Activated naive CD8-positive, alpha-beta T cell treated with anti-CD3 and anti-CD28 coated beads, Interleukin-2, amount 10 ng/mL, durations not matched to agents 7 days and 5 days (primary cell): ENCODE measurements at regions not wholly inside any gene's neighbourhood (a gene's known extent, or its start where the extent isn't known, plus 50 kb on each side); places are given as distances from the start of the nearest gene placed in this dataset.

Source experiments
- ATAC-seq: fragments of 150-1000 bp; cut with Tn5 transposase; one replicate; pipeline ENCODE4 v1.10.0; 2021; ENCODE audit warnings: low read depth, moderate library complexity
- POLR2A ChIA-PET: fragments of 350-600 bp; sonication (Branson Sonifier 250); formaldehyde crosslinking; loops from one replicate; lab custom pipeline; 2021; ENCODE audit warnings: antibody characterized with exemption; lab: Charles Lee
- DNase-seq: peaks from one replicate; pipeline ENCODE4 v3.0.0; 2021
- H3K27ac Mint-ChIP-seq: one replicate; pipeline ENCODE4 v1.8.0; 2022; ENCODE audit warnings: mild to moderate bottlenecking, mixed read lengths
- H3K27me3 Mint-ChIP-seq: one replicate; pipeline ENCODE4 v1.8.0; 2022; ENCODE audit warnings: mild to moderate bottlenecking, moderate library complexity, mixed read lengths
- H3K36me3 Mint-ChIP-seq: one replicate; pipeline ENCODE4 v1.8.0; 2021; ENCODE audit warnings: mild to moderate bottlenecking, mixed read lengths
- H3K4me1 Mint-ChIP-seq: one replicate; pipeline ENCODE4 v1.8.0; 2021; ENCODE audit warnings: mixed read lengths
- H3K4me3 Mint-ChIP-seq: one replicate; pipeline ENCODE4 v1.8.0; 2022; ENCODE audit warnings: mild to moderate bottlenecking, moderate library complexity, mixed read lengths
- H3K9me3 Mint-ChIP-seq: one replicate; pipeline ENCODE4 v1.8.0; 2021; ENCODE audit warnings: mixed read lengths

DNA sequence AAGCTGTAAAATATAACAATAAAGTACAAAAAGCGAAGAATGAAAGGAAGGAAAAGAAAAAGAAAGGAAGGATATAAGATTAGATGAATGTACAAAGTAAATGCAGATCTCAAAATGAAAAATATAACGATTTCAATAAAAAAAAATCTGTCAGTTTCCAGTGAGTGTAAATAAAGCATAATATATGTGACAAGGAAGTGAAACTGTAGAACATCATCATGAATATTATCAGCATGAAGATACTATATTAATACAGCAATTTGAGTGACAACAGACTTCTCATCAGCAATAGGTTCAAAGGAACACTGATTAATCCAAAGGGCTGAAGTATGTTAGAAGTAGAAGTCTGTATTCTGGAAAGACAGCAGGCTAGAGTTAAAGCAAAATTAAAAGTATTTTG is 659.5 kb upstream of the MBL2 start:
- Mint-ChIP-seq H3K27me3 (no peaks in the 10 kb centered on the region), H3K4me1 (no peaks in the 10 kb centered on the region), H3K27ac (no peak overlapping the region), H3K4me3 (no peak overlapping the region), H3K9me3 (peaks cover 3% of the 10 kb centered on the region), H3K36me3 (no peaks in the 10 kb centered on the region)
- no peak for ATAC-seq
- DNase-seq = no peak
- POLR2A ChIA-PET = no interaction called here

DNA sequence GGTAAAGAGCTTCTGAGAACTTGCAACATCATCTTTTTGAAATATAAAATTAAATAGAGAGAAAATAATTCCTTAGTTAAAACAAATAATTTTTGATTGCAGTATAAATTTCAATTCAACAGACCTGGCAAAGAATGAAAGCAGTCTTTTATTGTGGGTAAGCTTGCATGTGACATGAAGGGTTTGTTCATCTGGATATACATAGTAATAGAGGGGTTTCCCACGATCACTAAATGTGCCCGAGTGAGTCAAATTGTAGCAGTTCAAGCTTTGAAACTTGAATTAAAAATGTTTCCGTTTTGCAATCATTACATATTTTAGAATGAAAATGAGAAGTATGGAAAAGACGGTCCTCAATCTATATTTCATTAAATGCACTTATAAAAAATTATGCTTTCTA is 658.4 kb upstream of the MBL2 start:
- no peak overlapping the region for H3K27ac Mint-ChIP-seq
- no peak overlapping the region for H3K4me3 Mint-ChIP-seq
- no peaks in the 10 kb centered on the region for H3K4me1 Mint-ChIP-seq
- H3K27me3 Mint-ChIP-seq = no peaks in the 10 kb centered on the region
- POLR2A ChIA-PET = no interaction called here
- ATAC-seq (no peak), DNase-seq (no peak)
- peaks cover 5% of the 10 kb centered on the region for H3K9me3 Mint-ChIP-seq
- H3K36me3 Mint-ChIP-seq = no peaks in the 10 kb centered on the region

DNA sequence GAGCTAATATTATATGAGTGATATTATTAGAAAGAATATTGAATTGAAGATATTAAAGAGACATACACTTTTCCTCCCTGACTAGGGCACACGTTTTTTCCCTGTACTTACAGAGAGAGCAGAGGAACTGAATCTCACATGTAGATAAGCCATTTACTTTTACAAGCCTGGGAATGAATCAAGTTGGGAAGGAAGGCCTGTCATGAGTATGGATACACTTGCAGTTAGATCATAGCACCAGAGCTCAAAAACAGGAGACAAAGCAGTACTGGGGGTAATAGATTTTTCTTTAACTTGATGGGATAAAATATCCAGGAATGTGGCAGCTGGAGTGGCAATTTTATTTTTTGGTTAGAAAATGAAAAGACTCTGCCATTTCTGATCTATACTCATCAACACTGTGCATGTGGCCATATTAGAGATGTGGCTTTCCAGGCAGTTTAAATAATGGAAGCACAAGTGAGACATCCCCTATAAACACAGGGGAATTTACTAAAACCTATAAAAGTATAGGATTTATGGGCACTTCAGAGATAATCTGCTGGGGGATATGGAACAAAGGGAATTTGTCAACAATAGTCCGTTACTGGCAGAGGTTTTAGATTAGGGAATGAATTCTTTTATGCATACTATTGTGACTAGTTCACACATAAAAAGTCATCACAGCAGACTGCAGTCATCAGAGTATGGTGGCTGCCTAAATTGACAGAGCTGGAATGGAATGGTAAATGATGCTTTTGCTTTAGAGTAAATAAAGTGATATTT is 657.7 kb upstream of the MBL2 start:
- Mint-ChIP-seq H3K4me1 (no peaks in the 10 kb centered on the region), H3K9me3 (peaks cover 5% of the 10 kb centered on the region), H3K36me3 (no peaks in the 10 kb centered on the region), H3K27ac (no peak overlapping the region), H3K4me3 (no peak overlapping the region), H3K27me3 (no peaks in the 10 kb centered on the region)
- ATAC-seq = no peak
- POLR2A ChIA-PET = no interaction called here
- DNase-seq = no peak

DNA sequence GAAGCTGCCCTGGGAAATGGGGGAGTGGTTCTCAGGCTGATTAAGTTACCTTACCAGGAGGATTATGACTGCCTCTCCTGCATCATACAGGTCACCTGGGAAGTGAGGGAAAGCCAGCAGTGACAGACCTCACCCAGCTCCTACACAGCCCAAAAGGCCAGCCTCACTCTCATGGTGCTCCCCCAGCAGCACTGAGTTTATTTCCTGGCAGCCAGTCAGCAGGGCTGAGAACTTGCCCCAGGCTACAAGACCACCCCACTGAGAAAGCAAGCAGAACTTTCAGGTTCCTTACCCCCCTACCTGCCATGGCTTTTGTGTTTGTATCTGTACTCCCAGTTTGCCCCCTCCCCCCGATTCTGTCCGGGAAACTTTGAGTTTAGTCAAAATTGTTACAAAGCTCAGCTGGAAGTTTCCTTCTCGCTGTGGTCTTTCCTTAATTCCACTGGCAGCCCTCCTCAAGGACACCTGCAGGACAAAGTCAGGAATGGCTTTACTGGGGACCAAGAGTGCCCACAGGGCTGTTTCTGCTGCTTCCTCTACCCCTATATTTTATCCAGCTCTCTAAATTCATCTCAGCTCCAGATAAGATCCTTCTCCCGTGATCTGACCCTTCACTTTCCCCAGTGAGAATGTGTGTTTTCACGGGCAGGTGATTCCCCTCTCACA is 649.8 kb upstream of the MBL2 start:
- POLR2A ChIA-PET = no interaction called here
- Mint-ChIP-seq H3K27me3 (no peaks in the 10 kb centered on the region), H3K36me3 (no peaks in the 10 kb centered on the region), H3K9me3 (peaks cover 1% of the 10 kb centered on the region), H3K27ac (no peak overlapping the region), H3K4me3 (no peak overlapping the region), H3K4me1 (no peaks in the 10 kb centered on the region)
- DNase-seq (no peak), ATAC-seq (no peak)

DNA sequence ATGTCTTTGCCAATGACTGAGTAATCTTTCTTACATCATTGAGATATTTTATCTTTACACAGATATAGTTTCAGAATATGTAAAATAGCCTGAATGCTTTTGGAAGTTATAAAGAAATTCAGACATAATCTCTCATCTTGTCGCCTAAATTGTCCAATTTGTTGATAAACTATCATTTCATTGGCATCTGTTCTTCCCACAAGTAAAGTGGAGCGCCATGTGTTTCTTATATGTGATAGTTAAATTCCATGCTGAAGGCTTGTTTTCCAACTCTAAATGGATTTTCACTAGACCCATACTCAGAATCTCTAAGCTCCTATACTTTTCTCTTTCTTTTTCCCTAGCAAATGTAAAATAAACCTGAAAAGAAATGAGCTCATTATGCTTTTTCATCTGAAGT is 640.1 kb upstream of the MBL2 start:
- H3K27ac Mint-ChIP-seq = no peak overlapping the region
- DNase-seq (no peak), ATAC-seq (no peak)
- POLR2A ChIA-PET = no interaction called here
- H3K4me1 Mint-ChIP-seq = no peaks in the 10 kb centered on the region
- H3K36me3 Mint-ChIP-seq = no peaks in the 10 kb centered on the region
- H3K4me3 Mint-ChIP-seq = no peak overlapping the region
- no peaks in the 10 kb centered on the region for H3K9me3 Mint-ChIP-seq
- H3K27me3 Mint-ChIP-seq = no peaks in the 10 kb centered on the region

DNA sequence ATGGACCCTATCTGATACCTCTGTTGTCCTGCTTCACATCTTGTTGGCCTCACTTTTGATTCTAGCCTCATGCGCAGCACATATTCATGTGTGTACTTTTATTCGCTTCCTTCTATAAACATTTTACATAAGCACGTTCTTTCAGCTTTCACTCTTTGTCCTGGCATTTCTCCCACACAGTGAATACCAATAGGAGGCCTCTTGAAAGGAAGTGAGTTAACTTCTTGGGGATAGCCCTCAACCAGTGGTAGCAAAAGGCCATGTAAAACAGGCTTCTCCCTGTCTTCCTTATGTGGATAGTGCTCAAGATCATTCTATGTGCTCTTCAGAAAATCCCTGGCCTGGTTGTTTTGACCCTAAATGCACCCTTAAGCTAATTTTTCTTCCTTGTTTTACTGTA is 633.9 kb upstream of the MBL2 start:
- H3K9me3 Mint-ChIP-seq = peaks cover 2% of the 10 kb centered on the region
- H3K27ac Mint-ChIP-seq = no peak overlapping the region
- H3K4me3 Mint-ChIP-seq = no peak overlapping the region
- ATAC-seq (no peak), DNase-seq (no peak)
- no peaks in the 10 kb centered on the region for H3K27me3 Mint-ChIP-seq
- H3K36me3 Mint-ChIP-seq = no peaks in the 10 kb centered on the region
- H3K4me1 Mint-ChIP-seq = no peaks in the 10 kb centered on the region
- POLR2A ChIA-PET = no interaction called here

DNA sequence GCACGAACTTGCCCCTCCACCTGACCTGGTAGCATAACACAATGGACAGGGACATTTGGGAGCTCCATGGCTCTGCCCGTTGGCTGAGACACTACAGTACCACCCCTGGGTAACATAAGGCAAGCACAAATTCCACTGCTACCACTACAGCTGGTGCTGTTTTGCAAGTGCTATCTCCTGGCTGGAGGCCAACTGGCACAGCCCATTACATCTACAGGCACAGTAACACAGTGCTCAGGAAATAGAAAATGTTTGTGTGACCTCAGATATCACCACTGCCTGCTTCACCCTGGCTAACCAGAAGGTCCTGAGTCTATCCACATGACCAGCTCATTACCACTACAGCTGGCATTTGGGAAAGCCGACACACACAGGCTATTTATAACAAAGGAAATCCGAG is 631.1 kb upstream of the MBL2 start:
- DNase-seq (no peak), ATAC-seq (no peak)
- Mint-ChIP-seq H3K27me3 (no peaks in the 10 kb centered on the region), H3K27ac (no peak overlapping the region), H3K4me1 (no peaks in the 10 kb centered on the region), H3K36me3 (no peaks in the 10 kb centered on the region), H3K4me3 (no peak overlapping the region), H3K9me3 (peaks cover 2% of the 10 kb centered on the region)
- POLR2A ChIA-PET = no interaction called here

DNA sequence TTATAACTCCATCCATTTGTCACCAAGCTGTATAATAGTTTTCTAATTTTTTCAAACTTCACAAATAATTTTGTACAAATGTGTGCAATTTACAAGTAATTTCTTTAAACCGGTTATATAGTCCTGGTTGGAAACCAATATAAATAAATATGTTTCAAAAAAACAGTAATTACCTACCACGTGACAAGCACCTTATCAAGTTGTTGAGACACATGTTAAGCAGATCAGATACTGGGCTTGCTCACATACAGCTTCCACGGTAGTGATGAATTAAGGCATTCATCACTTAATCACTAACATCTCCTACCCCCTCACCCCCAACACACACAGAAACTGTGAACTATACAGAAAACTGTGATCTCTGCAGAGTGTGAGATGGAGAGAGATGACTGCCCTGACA is 630.0 kb upstream of the MBL2 start:
- Mint-ChIP-seq H3K36me3 (no peaks in the 10 kb centered on the region), H3K27ac (no peak overlapping the region), H3K4me3 (no peak overlapping the region), H3K27me3 (no peaks in the 10 kb centered on the region), H3K9me3 (peaks cover 2% of the 10 kb centered on the region), H3K4me1 (no peaks in the 10 kb centered on the region)
- POLR2A ChIA-PET = no interaction called here
- ATAC-seq (no peak), DNase-seq (no peak)

DNA sequence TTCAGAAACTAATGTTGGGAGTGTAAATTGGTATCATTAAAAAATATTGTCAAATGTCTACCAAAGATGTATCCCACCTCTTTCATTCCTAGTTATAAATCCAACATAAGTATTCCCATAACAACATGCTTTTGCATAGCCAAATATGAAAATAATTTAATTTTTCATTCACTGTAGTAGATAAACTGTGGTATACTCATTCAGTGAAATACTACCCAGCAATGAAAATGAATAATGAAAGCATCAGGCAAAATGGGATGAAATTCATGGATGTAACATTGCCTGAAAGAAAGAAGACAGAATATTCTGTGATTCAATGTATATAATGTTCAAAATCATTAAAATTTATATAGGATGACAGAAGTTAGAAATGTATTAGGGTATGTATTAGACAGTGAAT is 629.0 kb upstream of the MBL2 start:
- Mint-ChIP-seq H3K9me3 (no peaks in the 10 kb centered on the region), H3K4me1 (no peaks in the 10 kb centered on the region), H3K27ac (no peak overlapping the region), H3K27me3 (no peaks in the 10 kb centered on the region), H3K4me3 (no peak overlapping the region), H3K36me3 (no peaks in the 10 kb centered on the region)
- POLR2A ChIA-PET = no interaction called here
- ATAC-seq = no peak
- DNase-seq = no peak

DNA sequence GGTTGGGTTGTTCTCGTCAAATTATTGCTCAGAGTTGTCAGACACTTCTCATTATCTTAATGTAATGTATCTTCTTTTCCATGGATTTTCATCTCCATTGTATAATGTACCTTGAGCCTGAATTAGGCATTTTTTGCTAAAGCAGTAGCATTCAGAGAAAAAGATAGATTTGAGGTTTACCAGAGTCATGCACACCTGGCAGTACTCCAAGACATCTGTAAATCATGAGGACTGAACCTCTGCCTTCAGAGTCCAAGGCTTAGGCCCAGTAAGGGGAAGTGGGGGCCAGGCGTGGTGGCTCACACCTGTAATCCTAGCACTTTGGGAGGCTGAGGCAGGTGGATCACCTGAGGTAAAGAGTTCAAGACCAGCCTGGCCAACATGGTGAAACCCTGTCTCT is 624.3 kb upstream of the MBL2 start:
- Mint-ChIP-seq H3K27ac (no peak overlapping the region), H3K4me3 (no peak overlapping the region), H3K36me3 (no peaks in the 10 kb centered on the region), H3K9me3 (peaks cover 4% of the 10 kb centered on the region), H3K4me1 (no peaks in the 10 kb centered on the region), H3K27me3 (no peaks in the 10 kb centered on the region)
- DNase-seq = no peak
- no peak for ATAC-seq
- POLR2A ChIA-PET = no interaction called here

DNA sequence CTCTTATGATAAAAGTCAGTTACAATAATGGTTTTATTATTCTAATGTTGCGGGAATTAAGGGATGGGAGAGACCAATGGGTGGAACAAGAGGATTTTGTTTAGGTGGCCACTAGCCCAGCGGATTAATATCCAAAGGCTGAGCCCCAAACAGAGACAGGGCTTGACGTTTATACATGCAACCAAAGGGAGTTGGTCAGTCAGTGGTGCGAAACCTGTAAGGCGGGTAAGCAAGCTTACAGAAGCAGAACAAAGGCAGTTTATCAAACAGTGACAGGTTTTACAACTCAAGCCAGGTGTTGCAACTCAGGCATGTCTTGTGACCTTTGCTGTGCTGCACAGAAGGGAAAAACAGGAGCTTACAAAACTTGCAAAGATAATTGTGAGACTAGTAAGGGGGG is 622.9 kb upstream of the MBL2 start:
- peaks cover 4% of the 10 kb centered on the region for H3K9me3 Mint-ChIP-seq
- no peaks in the 10 kb centered on the region for H3K36me3 Mint-ChIP-seq
- H3K27me3 Mint-ChIP-seq = no peaks in the 10 kb centered on the region
- H3K4me1 Mint-ChIP-seq = no peaks in the 10 kb centered on the region
- H3K4me3 Mint-ChIP-seq = no peak overlapping the region
- ATAC-seq (no peak), DNase-seq (no peak)
- H3K27ac Mint-ChIP-seq = no peak overlapping the region
- POLR2A ChIA-PET = no interaction called here

DNA sequence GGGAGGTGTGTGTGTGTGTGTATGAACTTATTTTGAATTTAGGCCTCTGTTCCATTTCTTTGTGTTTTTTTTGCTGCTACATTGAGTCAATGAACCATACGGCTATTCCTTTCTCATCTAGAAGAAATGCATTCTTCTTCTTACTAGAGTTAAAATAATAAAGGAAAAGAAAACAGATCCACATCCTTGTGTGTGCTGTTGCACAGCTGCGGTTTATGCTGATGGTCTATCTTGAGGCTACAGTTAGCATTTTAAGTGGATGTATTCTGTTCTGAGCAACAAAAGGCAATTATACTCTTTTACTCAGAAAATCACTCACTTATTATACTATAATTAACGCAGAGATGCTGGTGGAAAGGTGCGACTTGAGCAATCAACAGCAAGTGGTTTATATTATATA is 615.0 kb upstream of the MBL2 start:
- H3K9me3 Mint-ChIP-seq = no peaks in the 10 kb centered on the region
- no peak overlapping the region for H3K4me3 Mint-ChIP-seq
- ATAC-seq (no peak), DNase-seq (no peak)
- no peaks in the 10 kb centered on the region for H3K27me3 Mint-ChIP-seq
- H3K27ac Mint-ChIP-seq = no peak overlapping the region
- POLR2A ChIA-PET = no interaction called here
- no peaks in the 10 kb centered on the region for H3K36me3 Mint-ChIP-seq
- H3K4me1 Mint-ChIP-seq = no peaks in the 10 kb centered on the region

DNA sequence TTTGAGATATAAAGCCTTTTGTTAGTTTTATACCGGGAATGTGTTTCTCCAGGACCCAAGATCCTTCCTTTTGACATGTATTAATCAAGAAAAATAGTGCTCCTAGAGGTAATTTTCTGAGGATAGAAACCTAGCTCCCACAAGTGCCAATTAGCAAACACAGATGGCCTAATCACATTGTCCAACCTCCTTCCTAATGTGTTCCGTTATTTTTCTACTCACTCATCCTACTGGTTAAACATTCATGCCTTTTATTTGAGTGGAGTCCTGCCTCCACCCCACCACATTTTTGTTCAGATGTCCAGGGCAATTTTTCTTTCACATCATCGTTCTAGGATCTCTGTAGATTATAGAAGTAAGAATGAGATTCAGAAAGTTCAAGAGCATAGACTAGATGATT is 610.0 kb upstream of the MBL2 start:
- no peak overlapping the region for H3K4me3 Mint-ChIP-seq
- H3K27ac Mint-ChIP-seq = no peak overlapping the region
- DNase-seq (no peak), ATAC-seq (no peak)
- H3K27me3 Mint-ChIP-seq = no peaks in the 10 kb centered on the region
- H3K36me3 Mint-ChIP-seq = no peaks in the 10 kb centered on the region
- POLR2A ChIA-PET = no interaction called here
- H3K4me1 Mint-ChIP-seq = no peaks in the 10 kb centered on the region
- no peaks in the 10 kb centered on the region for H3K9me3 Mint-ChIP-seq

DNA sequence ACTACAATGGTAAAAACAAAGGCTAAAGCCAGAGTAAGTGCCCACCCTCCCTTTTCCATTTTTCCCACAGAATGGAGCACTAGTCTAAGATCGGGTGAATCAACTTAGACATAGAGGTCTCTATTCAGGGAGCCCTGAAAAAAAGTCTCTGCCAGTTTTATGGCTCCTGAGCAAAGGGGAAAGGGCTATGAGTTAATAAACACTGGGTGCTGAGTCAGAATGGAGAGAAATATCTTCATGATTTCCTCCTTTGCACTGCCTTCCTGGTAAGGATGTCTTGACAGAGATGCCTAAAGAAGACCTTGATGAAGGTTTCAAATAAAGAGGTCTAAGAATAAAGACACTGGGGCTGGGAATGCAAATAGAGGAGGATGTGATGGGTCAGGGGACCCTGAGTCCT is 607.4 kb upstream of the MBL2 start:
- Mint-ChIP-seq H3K4me3 (no peak overlapping the region), H3K9me3 (peaks cover 2% of the 10 kb centered on the region), H3K27ac (no peak overlapping the region), H3K4me1 (no peaks in the 10 kb centered on the region), H3K27me3 (no peaks in the 10 kb centered on the region), H3K36me3 (no peaks in the 10 kb centered on the region)
- DNase-seq = no peak
- ATAC-seq = no peak
- POLR2A ChIA-PET = no interaction called here
